ENCODE measurements at regions not wholly inside any gene's neighbourhood (a gene's known extent, or its start where the extent isn't known, plus 50 kb on each side); places are given as distances from the start of the nearest gene placed in this dataset.

DNA sequence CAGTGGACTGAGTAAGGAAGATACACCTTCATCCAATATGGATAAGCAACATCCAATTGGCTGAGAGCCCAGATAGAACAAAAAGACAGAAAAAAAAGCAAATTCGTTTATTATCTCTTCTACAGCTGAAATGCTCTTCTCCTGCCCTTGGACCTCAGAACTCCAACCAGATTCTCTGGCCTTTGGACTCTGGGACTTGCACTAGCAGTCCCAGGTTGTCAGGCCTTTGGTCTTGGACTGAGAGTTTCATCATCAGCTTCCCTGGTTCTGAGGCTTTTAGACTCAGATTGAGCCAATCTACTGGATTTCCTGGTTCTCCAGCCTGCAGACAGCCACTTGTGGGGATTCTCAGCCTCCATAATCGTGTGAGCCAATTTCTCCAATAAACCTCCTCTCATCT lies 926.8 kb downstream of the PLA2G4A start:
- TF ChIP-seq, protein P1, sequence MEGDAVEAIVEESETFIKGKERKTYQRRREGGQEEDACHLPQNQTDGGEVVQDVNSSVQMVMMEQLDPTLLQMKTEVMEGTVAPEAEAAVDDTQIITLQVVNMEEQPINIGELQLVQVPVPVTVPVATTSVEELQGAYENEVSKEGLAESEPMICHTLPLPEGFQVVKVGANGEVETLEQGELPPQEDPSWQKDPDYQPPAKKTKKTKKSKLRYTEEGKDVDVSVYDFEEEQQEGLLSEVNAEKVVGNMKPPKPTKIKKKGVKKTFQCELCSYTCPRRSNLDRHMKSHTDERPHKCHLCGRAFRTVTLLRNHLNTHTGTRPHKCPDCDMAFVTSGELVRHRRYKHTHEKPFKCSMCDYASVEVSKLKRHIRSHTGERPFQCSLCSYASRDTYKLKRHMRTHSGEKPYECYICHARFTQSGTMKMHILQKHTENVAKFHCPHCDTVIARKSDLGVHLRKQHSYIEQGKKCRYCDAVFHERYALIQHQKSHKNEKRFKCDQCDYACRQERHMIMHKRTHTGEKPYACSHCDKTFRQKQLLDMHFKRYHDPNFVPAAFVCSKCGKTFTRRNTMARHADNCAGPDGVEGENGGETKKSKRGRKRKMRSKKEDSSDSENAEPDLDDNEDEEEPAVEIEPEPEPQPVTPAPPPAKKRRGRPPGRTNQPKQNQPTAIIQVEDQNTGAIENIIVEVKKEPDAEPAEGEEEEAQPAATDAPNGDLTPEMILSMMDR (IDR thresholded peaks at IDR 0.05; ENCODE audit: low read depth, low read length), result no peak
- TF ChIP-seq EZH2phosphoT487 (IDR thresholded peaks at IDR 0.05; ENCODE audit: low read depth), result no peak

Measured in OCI-LY3 (cell line).